Upper lobe of left lung (tissue), 4 donors: ENCODE measurements at regions not wholly inside any gene's neighbourhood (a gene's known extent, or its start where the extent isn't known, plus 50 kb on each side); places are given as distances from the start of the nearest gene placed in this dataset.

Experiments
- CTCF ChIP-seq, 6 experiments: fragments of 450-650 bp in 4 of 6; fragments of 200-600 bp in 2 of 6; sonication (generic) in 2 of 6; IDR thresholded peaks; one replicate each; pipeline ENCODE4 v1.5.1; 2016 to 2019; ENCODE audit warnings: antibody characterized with exemption in 6 of 6
- EP300 ChIP-seq, 4 donors: sonication (generic); formaldehyde crosslinking; IDR thresholded peaks; one replicate each; pipeline ENCODE4 v1.5.1; 2017; ENCODE audit warnings: antibody characterized with exemption in 4 of 4, control low read depth in 2 of 4
- POLR2A ChIP-seq, 4 donors: fragments of 450-650 bp; IDR thresholded peaks; one replicate each; pipeline ENCODE4 v1.5.1; 2016 to 2017; ENCODE audit warnings: antibody characterized with exemption in 4 of 4, mild to moderate bottlenecking in 2 of 4

DNA sequence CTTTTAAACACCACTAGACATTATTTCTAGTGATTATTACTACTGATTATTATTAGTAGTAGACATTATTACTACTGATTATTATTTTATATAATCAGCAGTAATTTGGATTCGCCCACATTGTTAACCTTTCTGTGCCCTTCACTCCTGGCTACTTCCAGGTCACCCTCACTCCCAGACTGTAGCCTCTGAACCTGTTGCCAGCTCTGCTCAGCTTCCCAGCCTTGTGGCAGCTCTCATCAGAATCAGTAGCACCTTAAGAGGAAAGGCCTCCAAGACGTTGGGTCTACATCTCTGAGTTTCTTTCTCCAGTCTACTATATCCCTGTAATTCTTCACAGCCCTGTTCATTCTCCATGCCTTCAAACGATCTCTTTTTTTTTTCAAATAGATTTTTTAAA lies 137.0 kb downstream of the KATNIP start:
- TF ChIP-seq CTCF (IDR thresholded peaks at IDR 0.05), result no peak
- TF ChIP-seq POLR2A (IDR thresholded peaks at IDR 0.05), result no peak
- TF ChIP-seq EP300 (IDR thresholded peaks at IDR 0.05), result no peak
